Left ventricle myocardium inferior (tissue), 1 donor: ENCODE measurements at regions not wholly inside any gene's neighbourhood (a gene's known extent, or its start where the extent isn't known, plus 50 kb on each side); places are given as distances from the start of the nearest gene placed in this dataset.
"Not testable (repeated sequence)": the region's sequence is repeated elsewhere in the genome, so short reads cannot be mapped to it uniquely, and the experiment has no call there.

Source experiments
- DNase-seq: peaks from one replicate; pipeline ENCODE4 v3.0.0-alpha.2; 2020
- H3K27ac ChIP-seq: fragments of 200-600 bp; replicated peaks from 2 replicates; pipeline ENCODE4 v1.8.0; 2021
- H3K27me3 ChIP-seq: fragments of 200-600 bp; 2 replicates; pipeline ENCODE4 v1.8.0; 2021; ENCODE audit warnings: low read depth
- H3K36me3 ChIP-seq: fragments of 200-600 bp; 2 replicates; pipeline ENCODE4 v1.8.0; 2021
- H3K4me1 ChIP-seq: fragments of 200-600 bp; 2 replicates; pipeline ENCODE4 v1.8.0; 2021
- H3K4me3 ChIP-seq: fragments of 200-600 bp; 2 replicates; pipeline ENCODE4 v1.8.0; 2021; ENCODE audit warnings: mild to moderate bottlenecking, moderate library complexity
- H3K9me3 ChIP-seq: fragments of 200-600 bp; replicated peaks from 2 replicates; pipeline ENCODE4 v1.8.0; 2021
- intact Hi-C: fragments of 100-400 bp; cut with micrococcal nuclease; formaldehyde crosslinking; loops from one replicate; pipeline ENCODE4 v1.11.0; 2022
- TF ChIP-seq, protein P1 (sequence below): fragments of 200-600 bp; IDR thresholded peaks from 2 replicates; pipeline ENCODE4 v1.8.0; 2021; ENCODE audit warnings: antibody characterized with exemption, mild to moderate bottlenecking, borderline replicate concordance
- donor health status: DM: no; HTN: yes; CAD: no; lungs with severe emphysema.

DNA sequence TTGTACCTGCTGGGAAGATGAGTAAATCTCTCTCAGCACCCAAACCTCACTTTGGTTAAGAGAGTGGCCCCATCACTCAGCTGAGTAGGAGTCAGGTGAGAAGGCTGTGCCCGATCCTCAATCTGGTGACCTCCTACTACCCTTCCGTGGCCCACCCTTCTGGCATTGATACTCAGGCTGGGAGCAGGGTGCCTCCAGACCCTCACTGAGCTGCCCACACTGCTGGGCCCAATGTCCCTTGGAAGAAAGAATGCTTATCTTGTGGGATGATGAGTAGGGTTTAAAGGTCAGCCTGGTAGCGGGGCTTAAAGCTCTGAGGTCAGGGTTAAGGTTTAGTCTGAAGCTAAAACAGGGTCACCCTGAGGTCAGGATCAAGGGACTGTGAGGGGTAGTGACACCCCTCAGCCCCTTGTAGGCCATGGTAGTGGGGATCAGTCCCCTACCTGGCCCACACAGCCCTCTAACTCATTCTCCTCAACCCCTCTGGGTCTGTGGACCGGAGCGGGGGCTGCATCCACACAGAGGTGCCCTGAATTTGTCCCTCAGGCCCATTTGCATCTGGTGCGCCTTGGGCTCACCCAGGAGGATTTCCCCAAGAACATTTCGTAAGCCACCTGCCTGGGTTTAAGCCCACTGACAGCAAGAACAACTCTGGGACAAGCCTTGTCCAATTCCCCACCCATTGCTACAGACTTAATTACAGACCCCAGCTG is 123.8 kb downstream of the CYP26B1 start:
- no peak for DNase-seq
- no peaks in the 10 kb centered on the region for H3K36me3 ChIP-seq
- H3K9me3 ChIP-seq: no peaks in the 10 kb centered on the region
- no peak overlapping the region for H3K27ac ChIP-seq
- H3K4me1 ChIP-seq: no peaks in the 10 kb centered on the region
- TF ChIP-seq, protein P1, sequence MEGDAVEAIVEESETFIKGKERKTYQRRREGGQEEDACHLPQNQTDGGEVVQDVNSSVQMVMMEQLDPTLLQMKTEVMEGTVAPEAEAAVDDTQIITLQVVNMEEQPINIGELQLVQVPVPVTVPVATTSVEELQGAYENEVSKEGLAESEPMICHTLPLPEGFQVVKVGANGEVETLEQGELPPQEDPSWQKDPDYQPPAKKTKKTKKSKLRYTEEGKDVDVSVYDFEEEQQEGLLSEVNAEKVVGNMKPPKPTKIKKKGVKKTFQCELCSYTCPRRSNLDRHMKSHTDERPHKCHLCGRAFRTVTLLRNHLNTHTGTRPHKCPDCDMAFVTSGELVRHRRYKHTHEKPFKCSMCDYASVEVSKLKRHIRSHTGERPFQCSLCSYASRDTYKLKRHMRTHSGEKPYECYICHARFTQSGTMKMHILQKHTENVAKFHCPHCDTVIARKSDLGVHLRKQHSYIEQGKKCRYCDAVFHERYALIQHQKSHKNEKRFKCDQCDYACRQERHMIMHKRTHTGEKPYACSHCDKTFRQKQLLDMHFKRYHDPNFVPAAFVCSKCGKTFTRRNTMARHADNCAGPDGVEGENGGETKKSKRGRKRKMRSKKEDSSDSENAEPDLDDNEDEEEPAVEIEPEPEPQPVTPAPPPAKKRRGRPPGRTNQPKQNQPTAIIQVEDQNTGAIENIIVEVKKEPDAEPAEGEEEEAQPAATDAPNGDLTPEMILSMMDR: no peak
- H3K4me3 ChIP-seq: no peak overlapping the region
- intact Hi-C loops: no loop called here
- peaks cover 17% of the 10 kb centered on the region for H3K27me3 ChIP-seq

GRCh38 chr2:72021371-72021770 is 126.3 kb downstream of the CYP26B1 start:
- H3K9me3 ChIP-seq, H3K4me3 ChIP-seq, DNase-seq, intact Hi-C loops, H3K4me1 ChIP-seq, H3K36me3 ChIP-seq, H3K27ac ChIP-seq: not testable (repeated sequence)
- H3K27me3 ChIP-seq: peaks cover 17% of the 10 kb centered on the region

GRCh38 chr2:72015266-72015665 is 132.4 kb downstream of the CYP26B1 start:
- no peaks in the 10 kb centered on the region for H3K9me3 ChIP-seq
- H3K4me3 ChIP-seq: no peak overlapping the region
- TF ChIP-seq, protein P1: no peak
- no peaks in the 10 kb centered on the region for H3K4me1 ChIP-seq
- no peak for DNase-seq
- H3K27ac ChIP-seq: no peak overlapping the region
- intact Hi-C loops: no loop called here
- H3K36me3 ChIP-seq: no peaks in the 10 kb centered on the region
- H3K27me3 ChIP-seq: peaks cover 27% of the 10 kb centered on the region

- TF ChIP-seq, protein P1: no peak
- intact Hi-C loops: no loop called here
- Histone ChIP-seq H3K4me3 (no peak overlapping the region), H3K27ac (no peak overlapping the region), H3K4me1 (no peaks in the 10 kb centered on the region), H3K27me3 (peaks cover 31% of the 10 kb centered on the region), H3K36me3 (no peaks in the 10 kb centered on the region), H3K9me3 (no peaks in the 10 kb centered on the region)
- DNase-seq: no peak
Observed at GRCh38 chr2:72014831-72015230, 132.8 kb downstream of the CYP26B1 start.

DNA sequence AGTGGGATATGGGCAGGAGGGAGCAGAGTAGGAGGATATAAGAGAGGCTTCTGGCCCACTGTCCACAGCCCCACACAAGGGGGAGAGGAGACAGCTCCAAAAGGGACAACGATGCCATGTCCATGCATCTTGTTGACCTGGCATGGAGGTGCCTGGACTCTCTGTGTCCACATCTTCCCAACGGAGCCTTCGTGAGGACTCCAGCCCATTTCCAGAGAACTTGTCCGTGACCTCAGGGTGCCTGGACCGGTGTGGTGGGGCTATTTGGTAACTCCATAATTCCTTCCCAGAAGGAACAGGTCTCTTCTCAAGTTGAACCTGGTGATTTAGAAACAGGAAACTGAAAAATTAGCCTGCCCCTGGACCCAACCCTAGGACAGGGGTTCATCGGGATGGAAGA is 133.9 kb downstream of the CYP26B1 start:
- TF ChIP-seq, protein P1: no peak
- H3K36me3 ChIP-seq: no peaks in the 10 kb centered on the region
- H3K9me3 ChIP-seq: no peaks in the 10 kb centered on the region
- no peaks in the 10 kb centered on the region for H3K4me1 ChIP-seq
- H3K27ac ChIP-seq: no peak overlapping the region
- intact Hi-C loops: no loop called here
- peaks cover 39% of the 10 kb centered on the region for H3K27me3 ChIP-seq
- no peak for DNase-seq
- H3K4me3 ChIP-seq: no peak overlapping the region

DNA sequence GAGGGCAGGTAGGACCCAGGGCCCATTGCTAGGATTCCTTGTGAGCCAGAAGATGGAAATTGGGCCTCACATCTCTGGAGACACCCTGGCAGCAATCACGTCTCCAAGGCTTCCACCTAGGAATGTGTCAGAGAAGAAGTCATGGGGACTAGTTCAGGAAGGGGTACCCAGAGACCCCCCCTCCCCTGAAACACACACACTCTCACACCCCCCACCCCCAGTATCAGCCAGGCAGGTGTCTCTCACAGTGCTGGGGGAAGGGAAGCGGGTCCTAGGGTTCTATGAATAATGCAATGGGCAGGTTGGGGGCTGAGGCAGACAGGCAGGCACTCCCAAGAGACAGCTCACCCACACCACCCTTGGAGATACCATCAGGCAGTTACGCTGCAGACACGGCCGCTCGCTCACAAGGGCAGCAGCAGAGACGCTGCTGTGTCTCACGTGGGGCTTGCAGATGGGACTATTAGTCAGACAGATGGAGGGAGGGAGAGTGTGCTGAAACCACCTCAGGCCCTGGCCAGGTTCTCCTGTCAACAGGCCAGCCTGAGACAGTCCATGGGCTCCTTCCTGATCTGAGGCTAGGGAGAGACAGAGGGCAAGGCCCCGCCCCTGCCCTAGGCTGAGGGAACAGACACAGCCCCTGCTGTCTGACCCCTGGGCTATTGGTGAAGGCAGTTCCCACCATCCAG is 134.6 kb downstream of the CYP26B1 start:
- Histone ChIP-seq H3K4me3 (no peak overlapping the region), H3K36me3 (no peaks in the 10 kb centered on the region), H3K27ac (no peak overlapping the region), H3K4me1 (no peaks in the 10 kb centered on the region), H3K27me3 (peaks cover 46% of the 10 kb centered on the region), H3K9me3 (no peaks in the 10 kb centered on the region)
- intact Hi-C loops: no loop called here
- TF ChIP-seq, protein P1: no peak
- no peak for DNase-seq
